Activated naive CD8-positive, alpha-beta T cell treated with anti-CD3 and anti-CD28 coated beads, Interleukin-2, amount 50 U/mL, for 24 hours (primary cell): ENCODE measurements at regions not wholly inside any gene's neighbourhood (a gene's known extent, or its start where the extent isn't known, plus 50 kb on each side); places are given as distances from the start of the nearest gene placed in this dataset.

Source experiments
- ATAC-seq: fragments of 150-1000 bp; cut with Tn5 transposase; one replicate; pipeline ENCODE4 v1.10.0; 2021
- DNase-seq: peaks from one replicate; pipeline ENCODE4 v3.0.0; 2021
- H3K27ac Mint-ChIP-seq: one replicate; pipeline ENCODE4 v1.8.0; 2021; ENCODE audit warnings: mild to moderate bottlenecking, mixed read lengths
- H3K27me3 Mint-ChIP-seq: one replicate; pipeline ENCODE4 v1.8.0; 2021; ENCODE audit warnings: mixed read lengths
- H3K36me3 Mint-ChIP-seq: one replicate; pipeline ENCODE4 v1.8.0; 2021; ENCODE audit warnings: low read depth, mixed read lengths
- H3K4me1 Mint-ChIP-seq: one replicate; pipeline ENCODE4 v1.8.0; 2021; ENCODE audit warnings: mixed read lengths
- H3K4me3 Mint-ChIP-seq: one replicate; pipeline ENCODE4 v1.8.0; 2021; ENCODE audit warnings: mild to moderate bottlenecking, moderate library complexity, mixed read lengths
- H3K9me3 Mint-ChIP-seq: one replicate; pipeline ENCODE4 v1.8.0; 2021; ENCODE audit warnings: mixed read lengths

DNA sequence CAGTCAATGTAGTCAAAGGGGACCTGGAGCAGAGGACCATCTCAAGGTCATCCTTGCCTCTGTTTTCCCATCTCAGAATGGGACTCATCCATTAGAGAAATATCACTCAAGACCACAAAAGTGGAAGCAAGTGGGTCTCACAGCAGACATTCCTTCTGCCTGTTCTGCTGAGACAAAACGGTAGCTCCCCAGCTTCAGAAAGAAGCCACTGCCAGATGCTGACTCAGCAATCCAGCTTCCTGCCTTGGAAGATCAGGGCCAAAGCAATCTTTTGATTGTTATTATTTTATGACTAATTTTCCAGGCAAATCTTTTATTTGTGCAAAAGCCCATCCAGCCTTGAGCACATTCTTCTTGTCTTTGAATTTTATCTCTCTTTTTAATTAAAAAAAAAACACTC lies 86.8 kb downstream of the CCT6B start:
- no peaks in the 10 kb centered on the region for H3K9me3 Mint-ChIP-seq
- H3K36me3 Mint-ChIP-seq, result no peaks in the 10 kb centered on the region
- DNase-seq (no peak), ATAC-seq (no peak)
- H3K4me1 Mint-ChIP-seq, result no peaks in the 10 kb centered on the region
- H3K27me3 Mint-ChIP-seq, result peaks cover 3% of the 10 kb centered on the region
- H3K27ac Mint-ChIP-seq, result no peak overlapping the region
- H3K4me3 Mint-ChIP-seq, result no peak overlapping the region

DNA sequence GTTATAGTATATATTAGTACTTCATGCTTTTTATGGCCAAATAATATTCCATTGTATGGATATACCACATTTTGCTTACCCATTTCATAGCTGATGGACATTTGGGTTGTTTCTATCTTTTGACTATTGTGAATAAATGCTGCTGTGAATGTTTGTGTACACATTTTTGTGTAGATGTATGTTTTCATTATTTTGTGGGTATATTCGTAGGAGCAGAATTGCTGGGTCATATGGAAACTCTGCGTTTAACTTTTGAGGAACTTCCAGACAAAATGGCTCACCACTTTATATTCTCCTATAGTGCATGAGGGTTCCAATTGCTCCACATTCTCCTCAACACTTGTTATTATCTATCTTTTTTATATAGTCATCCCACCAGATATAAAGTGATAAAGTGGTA lies 88.6 kb downstream of the CCT6B start:
- Mint-ChIP-seq H3K27ac (no peak overlapping the region), H3K27me3 (no peaks in the 10 kb centered on the region), H3K4me3 (no peak overlapping the region), H3K4me1 (peaks cover 3% of the 10 kb centered on the region), H3K36me3 (no peaks in the 10 kb centered on the region), H3K9me3 (peaks cover 6% of the 10 kb centered on the region)
- ATAC-seq (no peak), DNase-seq (no peak)

GRCh38 chr17:34869641-34870040 lies 91.6 kb downstream of the CCT6B start:
- ATAC-seq, result no peak
- Mint-ChIP-seq H3K4me1 (peaks cover 3% of the 10 kb centered on the region), H3K36me3 (no peaks in the 10 kb centered on the region), H3K27me3 (no peaks in the 10 kb centered on the region), H3K9me3 (peaks cover 6% of the 10 kb centered on the region), H3K4me3 (no peak overlapping the region), H3K27ac (no peak overlapping the region)
- DNase-seq, result no peak

DNA sequence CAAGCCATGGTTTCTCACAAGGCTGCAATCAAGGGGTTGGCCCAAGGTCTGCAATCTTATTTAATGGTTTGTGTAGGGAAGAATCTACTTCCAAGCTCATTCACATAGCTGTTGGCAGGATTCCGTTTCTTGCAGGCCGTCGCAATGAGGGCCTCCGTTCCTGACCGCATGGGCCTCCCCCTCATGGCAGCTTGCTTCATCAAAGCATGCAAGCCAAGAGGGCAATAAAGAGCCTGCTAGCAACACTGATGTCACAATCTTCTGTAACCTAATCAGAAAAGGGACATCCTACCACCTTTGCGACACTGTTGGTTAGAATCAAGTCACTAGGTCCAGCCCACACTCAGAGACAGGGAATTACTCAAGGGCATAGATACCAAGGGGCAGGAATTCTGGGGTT lies 95.5 kb downstream of the CCT6B start:
- H3K4me1 Mint-ChIP-seq, result peaks cover 3% of the 10 kb centered on the region
- no peaks in the 10 kb centered on the region for H3K27me3 Mint-ChIP-seq
- ATAC-seq (no peak), DNase-seq (no peak)
- peaks cover 6% of the 10 kb centered on the region for H3K9me3 Mint-ChIP-seq
- H3K27ac Mint-ChIP-seq, result no peak overlapping the region
- H3K4me3 Mint-ChIP-seq, result no peak overlapping the region
- no peaks in the 10 kb centered on the region for H3K36me3 Mint-ChIP-seq

DNA sequence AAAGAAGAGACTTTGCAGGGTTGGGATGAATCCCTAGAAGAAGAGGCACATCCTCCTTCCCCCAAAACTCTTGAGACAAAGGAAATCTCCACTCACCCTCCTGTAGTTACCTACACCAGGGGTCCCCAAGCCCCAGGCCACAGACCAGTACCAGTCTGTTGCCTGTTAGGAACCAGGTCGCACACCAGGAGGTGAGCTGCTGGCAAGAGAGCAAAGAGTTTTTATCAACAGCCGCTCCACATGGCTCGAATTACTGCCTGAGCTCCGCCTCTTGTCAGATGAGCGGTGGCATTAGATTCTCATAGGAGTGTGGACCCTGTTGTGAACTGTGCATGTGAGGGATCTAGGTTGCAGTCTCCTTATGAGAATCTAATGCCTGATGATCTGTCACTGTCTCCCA lies 98.9 kb downstream of the CCT6B start:
- Mint-ChIP-seq H3K27ac (no peak overlapping the region), H3K9me3 (no peaks in the 10 kb centered on the region), H3K4me1 (peaks cover 20% of the 10 kb centered on the region), H3K36me3 (no peaks in the 10 kb centered on the region), H3K4me3 (no peak overlapping the region), H3K27me3 (peaks cover 2% of the 10 kb centered on the region)
- ATAC-seq (no peak), DNase-seq (no peak)

GRCh38 chr17:34861864-34862263 lies 99.4 kb downstream of the CCT6B start:
- no peak overlapping the region for H3K27ac Mint-ChIP-seq
- peaks cover 20% of the 10 kb centered on the region for H3K4me1 Mint-ChIP-seq
- H3K4me3 Mint-ChIP-seq, result no peak overlapping the region
- no peak for DNase-seq
- ATAC-seq, result no peak
- H3K27me3 Mint-ChIP-seq, result peaks cover 2% of the 10 kb centered on the region
- H3K9me3 Mint-ChIP-seq, result no peaks in the 10 kb centered on the region
- H3K36me3 Mint-ChIP-seq, result no peaks in the 10 kb centered on the region

DNA sequence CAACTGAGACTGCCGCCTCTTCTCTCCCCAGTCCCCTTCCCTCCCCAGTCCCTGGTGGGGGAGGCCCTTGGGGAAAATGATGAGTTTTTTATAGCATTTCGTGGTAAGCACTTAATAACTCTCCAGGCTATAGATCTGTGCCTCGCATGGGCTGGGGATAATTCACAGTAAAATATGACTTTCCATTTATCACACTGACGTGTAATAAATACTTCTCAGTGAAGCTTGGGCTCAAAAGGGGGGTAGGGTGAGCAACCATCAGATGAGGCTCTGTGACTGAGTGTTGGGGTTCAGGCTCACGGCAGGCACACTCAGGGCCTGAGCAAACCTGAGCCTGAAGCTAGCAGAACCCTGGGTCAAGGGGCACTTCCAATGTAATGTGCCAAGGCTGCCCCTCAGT lies 101.6 kb downstream of the CCT6B start:
- Mint-ChIP-seq H3K4me1 (peaks cover 20% of the 10 kb centered on the region), H3K27me3 (peaks cover 4% of the 10 kb centered on the region), H3K27ac (peak overlapping the region; percentile 21), H3K4me3 (no peak overlapping the region), H3K9me3 (no peaks in the 10 kb centered on the region), H3K36me3 (no peaks in the 10 kb centered on the region)
- no peak for DNase-seq
- ATAC-seq, result peak; percentile 62

- H3K27ac Mint-ChIP-seq, result peak overlapping the region; percentile 21
- peaks cover 4% of the 10 kb centered on the region for H3K27me3 Mint-ChIP-seq
- H3K4me3 Mint-ChIP-seq, result no peak overlapping the region
- ATAC-seq (peak; percentile 64), DNase-seq (no peak)
- no peaks in the 10 kb centered on the region for H3K9me3 Mint-ChIP-seq
- H3K36me3 Mint-ChIP-seq, result no peaks in the 10 kb centered on the region
- H3K4me1 Mint-ChIP-seq, result peaks cover 20% of the 10 kb centered on the region
Observed at GRCh38 chr17:34858591-34859565, 102.4 kb downstream of the CCT6B start.

DNA sequence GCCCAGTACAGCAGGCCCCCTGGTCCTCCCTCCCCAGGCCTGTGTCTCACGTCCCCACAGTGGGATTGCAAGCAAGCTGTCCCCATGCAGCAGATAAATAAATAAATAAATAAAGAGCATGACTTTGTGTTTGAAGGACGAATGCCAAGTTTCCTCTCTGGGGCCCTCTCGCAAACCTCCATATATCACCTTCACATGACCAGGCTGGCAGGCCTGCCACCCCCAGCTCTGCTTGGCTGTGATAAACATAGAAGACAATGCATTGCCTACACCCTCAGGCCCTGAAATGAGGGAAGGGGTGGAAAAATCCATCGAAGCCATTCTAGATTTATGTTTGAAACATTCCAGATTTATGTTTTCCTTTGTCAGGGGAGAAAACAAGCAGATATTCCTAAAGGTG lies 107.3 kb downstream of the CCT6B start:
- Mint-ChIP-seq H3K36me3 (no peaks in the 10 kb centered on the region), H3K9me3 (no peaks in the 10 kb centered on the region), H3K4me3 (no peak overlapping the region), H3K27me3 (peaks cover 9% of the 10 kb centered on the region), H3K4me1 (peaks cover 4% of the 10 kb centered on the region), H3K27ac (no peak overlapping the region)
- DNase-seq, result no peak
- no peak for ATAC-seq

GRCh38 chr17:34852614-34853013 lies 108.6 kb downstream of the CCT6B start:
- ATAC-seq (no peak), DNase-seq (no peak)
- Mint-ChIP-seq H3K9me3 (no peaks in the 10 kb centered on the region), H3K4me1 (no peaks in the 10 kb centered on the region), H3K4me3 (no peak overlapping the region), H3K36me3 (no peaks in the 10 kb centered on the region), H3K27me3 (peaks cover 9% of the 10 kb centered on the region), H3K27ac (no peak overlapping the region)

DNA sequence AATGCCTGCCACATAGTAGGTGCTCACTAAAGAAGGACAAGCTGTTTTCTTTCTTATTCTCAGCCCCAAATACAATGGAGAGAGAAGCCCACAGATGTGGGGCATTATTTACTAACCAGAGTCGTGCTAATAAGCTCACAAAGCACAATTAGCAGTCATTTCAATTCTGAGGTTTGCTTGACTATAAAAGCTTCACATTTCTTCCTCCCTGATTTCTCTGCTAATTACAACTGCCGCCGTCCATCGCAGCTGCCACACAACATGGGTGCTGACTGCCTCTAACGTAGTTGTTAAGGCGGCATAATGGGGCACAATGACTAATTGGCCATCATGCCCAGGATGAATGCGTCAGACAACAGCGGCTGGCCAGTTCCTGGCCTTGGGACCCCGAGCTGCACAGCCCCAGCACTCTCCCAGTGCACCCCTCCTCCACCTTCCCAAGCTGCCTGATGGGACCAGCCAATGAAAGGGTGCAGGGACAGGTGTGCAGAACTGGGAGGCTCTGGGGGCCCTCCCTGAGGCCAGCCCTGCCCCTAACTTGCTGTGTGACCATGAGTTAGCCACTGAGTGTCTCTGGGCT lies 109.2 kb downstream of the CCT6B start:
- no peak for ATAC-seq
- no peak for DNase-seq
- H3K27me3 Mint-ChIP-seq, result peaks cover 9% of the 10 kb centered on the region
- no peaks in the 10 kb centered on the region for H3K9me3 Mint-ChIP-seq
- H3K4me3 Mint-ChIP-seq, result no peak overlapping the region
- H3K36me3 Mint-ChIP-seq, result no peaks in the 10 kb centered on the region
- H3K27ac Mint-ChIP-seq, result no peak overlapping the region
- no peaks in the 10 kb centered on the region for H3K4me1 Mint-ChIP-seq

- Mint-ChIP-seq H3K9me3 (no peaks in the 10 kb centered on the region), H3K4me1 (no peaks in the 10 kb centered on the region)
Observed at GRCh38 chr17:34850964-34851363, 110.3 kb downstream of the CCT6B start.

GRCh38 chr17:34850023-34850422 lies 111.2 kb downstream of the CCT6B start:
- Mint-ChIP-seq H3K27me3 (peaks cover 6% of the 10 kb centered on the region), H3K9me3 (no peaks in the 10 kb centered on the region), H3K27ac (no peak overlapping the region), H3K36me3 (no peaks in the 10 kb centered on the region), H3K4me1 (no peaks in the 10 kb centered on the region), H3K4me3 (no peak overlapping the region)
- no peak for DNase-seq
- no peak for ATAC-seq

More at GRCh38 chr17:34850964-34851363, 110.3 kb downstream of the CCT6B start:
- no peak overlapping the region for H3K4me3 Mint-ChIP-seq
- no peak for DNase-seq
- no peak for ATAC-seq
- H3K36me3 Mint-ChIP-seq, result no peaks in the 10 kb centered on the region
- peaks cover 9% of the 10 kb centered on the region for H3K27me3 Mint-ChIP-seq
- H3K27ac Mint-ChIP-seq, result no peak overlapping the region

- ATAC-seq, result no peak
Observed at GRCh38 chr17:34847938-34848337, 113.3 kb downstream of the CCT6B start.

DNA sequence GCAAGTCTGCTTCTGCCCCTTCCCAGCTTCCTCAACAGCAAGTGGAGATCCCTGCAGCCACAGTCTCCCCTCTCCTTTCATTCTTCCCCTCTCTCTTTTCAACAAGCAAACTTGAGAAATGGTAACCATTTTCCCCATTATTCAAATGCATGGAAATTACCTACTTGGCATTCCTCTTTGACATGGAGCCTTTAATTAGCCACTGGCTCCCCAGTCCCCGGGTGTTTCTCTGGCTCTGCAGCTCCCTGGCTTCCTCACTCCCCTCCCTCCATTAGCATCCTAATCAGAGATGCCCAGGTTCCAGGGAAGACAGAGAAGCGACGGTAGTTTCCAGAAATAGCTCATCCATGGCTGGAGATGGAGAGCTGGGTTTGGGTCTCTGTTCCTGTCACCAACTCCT lies 116.0 kb downstream of the CCT6B start:
- no peak overlapping the region for H3K4me3 Mint-ChIP-seq
- no peaks in the 10 kb centered on the region for H3K9me3 Mint-ChIP-seq
- no peak overlapping the region for H3K27ac Mint-ChIP-seq
- no peak for ATAC-seq
- H3K4me1 Mint-ChIP-seq, result peaks cover 14% of the 10 kb centered on the region
- no peak for DNase-seq
- H3K36me3 Mint-ChIP-seq, result no peaks in the 10 kb centered on the region
- no peaks in the 10 kb centered on the region for H3K27me3 Mint-ChIP-seq

More at GRCh38 chr17:34847938-34848337, 113.3 kb downstream of the CCT6B start:
- no peak overlapping the region for H3K4me3 Mint-ChIP-seq
- H3K27me3 Mint-ChIP-seq, result peaks cover 2% of the 10 kb centered on the region
- H3K4me1 Mint-ChIP-seq, result no peaks in the 10 kb centered on the region
- H3K27ac Mint-ChIP-seq, result no peak overlapping the region
- no peak for DNase-seq
- H3K36me3 Mint-ChIP-seq, result no peaks in the 10 kb centered on the region
- no peaks in the 10 kb centered on the region for H3K9me3 Mint-ChIP-seq
